ENCODE measurements at regions not wholly inside any gene's neighbourhood (a gene's known extent, or its start where the extent isn't known, plus 50 kb on each side); places are given as distances from the start of the nearest gene placed in this dataset.

GRCh38 chr1:103960710-103961109 is 211.0 kb downstream of the AMY1C start:
- no peaks in the 10 kb centered on the region for H3K27me3 ChIP-seq (replicated peaks; ENCODE audit: insufficient read depth, low read depth, low read length, poor library complexity)
- BruUV-seq (replicated peaks): no TSS peak
- CTCF ChIA-PET: no interaction called here
- no peaks in the 10 kb centered on the region for H3K9me3 ChIP-seq (ENCODE audit: low read depth, low read length, poor library complexity, severe bottlenecking)
- no peaks in the 10 kb centered on the region for H3K36me3 ChIP-seq (ENCODE audit: insufficient read depth, low read length, poor library complexity, severe bottlenecking)
- H3K27ac ChIP-seq (ENCODE audit: low read depth, low read length, poor library complexity, severe bottlenecking): no peak overlapping the region
- DNase-seq (ENCODE audit: low spot score): no peak
- TF ChIP-seq EZH2 (IDR thresholded peaks at IDR 0.05; ENCODE audit: borderline replicate concordance, low read depth, low read length, poor library complexity, severe bottlenecking) (no peak), CTCF (conservative IDR thresholded peaks at IDR 0.05; ENCODE audit: low read depth, low read length) (no peak)
- H3K4me1 ChIP-seq (ENCODE audit: insufficient read depth, low read length, poor library complexity, severe bottlenecking): no peaks in the 10 kb centered on the region
- POLR2A ChIA-PET (ENCODE audit: low non-redundant PET): no interaction called here
- no peak overlapping the region for H3K4me3 ChIP-seq (ENCODE audit: low read depth, low read length, poor library complexity, severe bottlenecking)
- intact Hi-C loops (cut with micrococcal nuclease; ENCODE audit: unreplicated experiment): no loop called here

- Histone ChIP-seq H3K4me3 (ENCODE audit: low read depth, low read length, poor library complexity, severe bottlenecking) (no peak overlapping the region), H3K9me3 (ENCODE audit: low read depth, low read length, poor library complexity, severe bottlenecking) (no peaks in the 10 kb centered on the region), H3K4me1 (ENCODE audit: insufficient read depth, low read length, poor library complexity, severe bottlenecking) (no peaks in the 10 kb centered on the region), H3K27me3 (replicated peaks; ENCODE audit: insufficient read depth, low read depth, low read length, poor library complexity) (no peaks in the 10 kb centered on the region), H3K27ac (ENCODE audit: low read depth, low read length, poor library complexity, severe bottlenecking) (no peak overlapping the region), H3K36me3 (ENCODE audit: insufficient read depth, low read length, poor library complexity, severe bottlenecking) (no peaks in the 10 kb centered on the region)
- no TSS peak for BruUV-seq (replicated peaks)
- DNase-seq (ENCODE audit: low spot score): no peak
- intact Hi-C loops (cut with micrococcal nuclease; ENCODE audit: unreplicated experiment): no loop called here
- POLR2A ChIA-PET (ENCODE audit: low non-redundant PET): no interaction called here
- TF ChIP-seq EZH2 (IDR thresholded peaks at IDR 0.05; ENCODE audit: borderline replicate concordance, low read depth, low read length, poor library complexity, severe bottlenecking) (no peak), CTCF (conservative IDR thresholded peaks at IDR 0.05; ENCODE audit: low read depth, low read length) (no peak)
- CTCF ChIA-PET: no interaction called here
These were observed 237.1 kb downstream of the AMY1C start for GRCh38 chr1:103986792-103987191.

GRCh38 chr1:103997631-103998030 is 247.9 kb downstream of the AMY1C start:
- CTCF ChIA-PET: no interaction called here
- BruUV-seq (replicated peaks): no TSS peak
- no peak overlapping the region for H3K4me3 ChIP-seq (ENCODE audit: low read depth, low read length, poor library complexity, severe bottlenecking)
- H3K27ac ChIP-seq (ENCODE audit: low read depth, low read length, poor library complexity, severe bottlenecking): no peak overlapping the region
- no peaks in the 10 kb centered on the region for H3K9me3 ChIP-seq (ENCODE audit: low read depth, low read length, poor library complexity, severe bottlenecking)
- H3K36me3 ChIP-seq (ENCODE audit: insufficient read depth, low read length, poor library complexity, severe bottlenecking): no peaks in the 10 kb centered on the region
- intact Hi-C loops (cut with micrococcal nuclease; ENCODE audit: unreplicated experiment): no loop called here
- TF ChIP-seq CTCF (conservative IDR thresholded peaks at IDR 0.05; ENCODE audit: low read depth, low read length): no peak
- no peak for TF ChIP-seq EZH2 (IDR thresholded peaks at IDR 0.05; ENCODE audit: borderline replicate concordance, low read depth, low read length, poor library complexity, severe bottlenecking)
- POLR2A ChIA-PET (ENCODE audit: low non-redundant PET): no interaction called here
- no peaks in the 10 kb centered on the region for H3K27me3 ChIP-seq (replicated peaks; ENCODE audit: insufficient read depth, low read depth, low read length, poor library complexity)
- H3K4me1 ChIP-seq (ENCODE audit: insufficient read depth, low read length, poor library complexity, severe bottlenecking): no peaks in the 10 kb centered on the region
- DNase-seq (ENCODE audit: low spot score): no peak

All from A673 (cell line).